ENCODE measurements at regions not wholly inside any gene's neighbourhood (a gene's known extent, or its start where the extent isn't known, plus 50 kb on each side); places are given as distances from the start of the nearest gene placed in this dataset.

- no peak for DNase-seq (ENCODE audit: low read depth, low spot score)
- no peaks in the 10 kb centered on the region for H3K27me3 Mint-ChIP-seq (ENCODE audit: low read depth)
- no peak overlapping the region for H3K27ac Mint-ChIP-seq (ENCODE audit: unreplicated experiment)
- peaks cover 9% of the 10 kb centered on the region for H3K4me1 Mint-ChIP-seq
- no peak overlapping the region for H3K4me3 Mint-ChIP-seq
- H3K36me3 Mint-ChIP-seq (ENCODE audit: low read depth), result no peaks in the 10 kb centered on the region
- no peak for TF ChIP-seq CTCF (conservative IDR thresholded peaks at IDR 0.05)
- peaks cover 14% of the 10 kb centered on the region for H3K9me3 Mint-ChIP-seq
Observed at GRCh38 chrX:14361435-14361834, 167.9 kb upstream of the GLRA2 start.

- Mint-ChIP-seq H3K4me1 (peaks cover 9% of the 10 kb centered on the region), H3K4me3 (no peak overlapping the region), H3K27me3 (ENCODE audit: low read depth) (no peaks in the 10 kb centered on the region), H3K27ac (ENCODE audit: unreplicated experiment) (no peak overlapping the region), H3K36me3 (ENCODE audit: low read depth) (no peaks in the 10 kb centered on the region), H3K9me3 (peaks cover 17% of the 10 kb centered on the region)
- TF ChIP-seq CTCF (conservative IDR thresholded peaks at IDR 0.05), result no peak
- DNase-seq (ENCODE audit: low read depth, low spot score), result no peak
Observed at GRCh38 chrX:14359727-14360126, 169.6 kb upstream of the GLRA2 start.

GRCh38 chrX:14359316-14359715, 170.0 kb upstream of the GLRA2 start:
- peaks cover 9% of the 10 kb centered on the region for H3K4me1 Mint-ChIP-seq
- no peak overlapping the region for H3K27ac Mint-ChIP-seq (ENCODE audit: unreplicated experiment)
- DNase-seq (ENCODE audit: low read depth, low spot score), result no peak
- H3K4me3 Mint-ChIP-seq, result no peak overlapping the region
- no peak for TF ChIP-seq CTCF (conservative IDR thresholded peaks at IDR 0.05)
- no peaks in the 10 kb centered on the region for H3K27me3 Mint-ChIP-seq (ENCODE audit: low read depth)
- peaks cover 19% of the 10 kb centered on the region for H3K9me3 Mint-ChIP-seq
- H3K36me3 Mint-ChIP-seq (ENCODE audit: low read depth), result no peaks in the 10 kb centered on the region

GRCh38 chrX:14357314-14357713, 172.0 kb upstream of the GLRA2 start:
- DNase-seq (ENCODE audit: low read depth, low spot score), result no peak
- peak overlapping the region; percentile 52 for H3K27ac Mint-ChIP-seq (ENCODE audit: unreplicated experiment)
- TF ChIP-seq CTCF (conservative IDR thresholded peaks at IDR 0.05), result no peak
- H3K27me3 Mint-ChIP-seq (ENCODE audit: low read depth), result no peaks in the 10 kb centered on the region
- H3K36me3 Mint-ChIP-seq (ENCODE audit: low read depth), result peaks cover 5% of the 10 kb centered on the region
- H3K9me3 Mint-ChIP-seq, result peaks cover 17% of the 10 kb centered on the region
- peaks cover 9% of the 10 kb centered on the region for H3K4me1 Mint-ChIP-seq
- no peak overlapping the region for H3K4me3 Mint-ChIP-seq

GRCh38 chrX:14356401-14356800, 172.9 kb upstream of the GLRA2 start:
- TF ChIP-seq CTCF (conservative IDR thresholded peaks at IDR 0.05), result no peak
- Mint-ChIP-seq H3K27me3 (ENCODE audit: low read depth) (no peaks in the 10 kb centered on the region), H3K36me3 (ENCODE audit: low read depth) (peaks cover 5% of the 10 kb centered on the region), H3K9me3 (peaks cover 15% of the 10 kb centered on the region), H3K27ac (ENCODE audit: unreplicated experiment) (no peak overlapping the region), H3K4me3 (no peak overlapping the region), H3K4me1 (peaks cover 10% of the 10 kb centered on the region)
- DNase-seq (ENCODE audit: low read depth, low spot score), result no peak

GRCh38 chrX:14355556-14355955, 173.8 kb upstream of the GLRA2 start:
- no peak overlapping the region for H3K4me3 Mint-ChIP-seq
- H3K36me3 Mint-ChIP-seq (ENCODE audit: low read depth), result peaks cover 5% of the 10 kb centered on the region
- peaks cover 16% of the 10 kb centered on the region for H3K9me3 Mint-ChIP-seq
- no peak for DNase-seq (ENCODE audit: low read depth, low spot score)
- peaks cover 12% of the 10 kb centered on the region for H3K4me1 Mint-ChIP-seq
- no peaks in the 10 kb centered on the region for H3K27me3 Mint-ChIP-seq (ENCODE audit: low read depth)
- no peak for TF ChIP-seq CTCF (conservative IDR thresholded peaks at IDR 0.05)
- H3K27ac Mint-ChIP-seq (ENCODE audit: unreplicated experiment), result no peak overlapping the region

Measured in neural crest cell (in vitro differentiated cells).